Right atrium auricular region (tissue), 2 donors: ENCODE measurements at regions not wholly inside any gene's neighbourhood (a gene's known extent, or its start where the extent isn't known, plus 50 kb on each side); places are given as distances from the start of the nearest gene placed in this dataset.

Experiments used
- DNase-seq: peaks from one replicate; pipeline ENCODE4 v3.0.0-alpha.2; 2019; ENCODE audit warnings: low spot score
- H3K27ac ChIP-seq, 2 donors: fragments of 200-600 bp; sonication (generic); 1 replicate in 1 of 2; 2 replicates in 1 of 2; pipeline ENCODE4 v1.5.1; 2016 to 2019
- H3K27me3 ChIP-seq, 2 donors: fragments of 200-600 bp; sonication (generic); one replicate each; pipeline versions ENCODE4 v1.5.1 to v1.6.0; 2017 to 2019
- H3K36me3 ChIP-seq: fragments of 200-600 bp; sonication (generic); one replicate; pipeline ENCODE4 v1.5.1; 2016
- H3K4me1 ChIP-seq, 2 donors: fragments of 200-600 bp; sonication (generic); one replicate each; pipeline versions ENCODE4 v1.5.1 to v1.6.0; 2017 to 2019
- H3K4me3 ChIP-seq, 2 donors: fragments of 200-600 bp; sonication (generic); 1 replicate in 1 of 2; 2 replicates in 1 of 2; pipeline ENCODE4 v1.5.1; 2017 to 2019; ENCODE audit warnings: mild to moderate bottlenecking in 1 of 2, moderate library complexity in 1 of 2
- H3K9me3 ChIP-seq, 2 donors: fragments of 200-600 bp; sonication (generic); one replicate each; pipeline ENCODE4 v1.5.1; 2019
- TF ChIP-seq, protein P1 (sequence below), 2 donors: fragments of 200-600 bp; sonication (generic); IDR thresholded peaks; one replicate each; pipeline ENCODE4 v1.5.1; 2019; ENCODE audit warnings: antibody characterized with exemption in 2 of 2

DNA sequence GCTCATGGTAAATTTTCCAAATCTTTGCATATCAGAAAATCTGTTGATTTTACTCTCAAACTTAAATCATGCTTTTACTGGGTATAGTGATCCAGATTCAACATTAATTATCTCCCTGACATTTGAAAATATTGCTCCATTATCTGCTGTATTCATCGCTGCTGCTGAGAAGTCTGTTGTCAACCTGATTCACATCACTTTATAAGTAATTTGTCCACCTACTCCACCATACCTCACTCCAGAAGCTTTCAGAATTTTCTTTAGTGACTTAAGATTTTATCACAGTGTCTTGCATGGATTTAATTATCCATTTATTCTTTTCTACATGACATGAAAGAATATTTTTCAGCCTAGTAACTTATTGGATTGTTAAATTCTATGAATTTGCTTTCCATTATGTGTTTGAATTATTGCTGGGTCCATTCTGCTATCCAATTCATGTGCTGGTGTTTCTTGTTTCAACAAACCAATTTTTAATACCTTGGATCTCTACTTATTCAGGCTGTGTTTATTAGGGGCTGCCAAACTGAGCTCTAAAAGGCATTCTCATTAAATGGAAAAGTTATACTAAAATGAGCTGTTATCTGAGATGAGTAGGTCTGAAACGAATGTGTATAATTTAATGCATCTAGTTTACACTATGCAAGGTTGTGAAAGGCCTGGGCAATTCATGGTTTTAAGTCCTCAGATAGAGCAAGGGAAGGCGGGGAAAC, 519.3 kb upstream of the CDH11 start:
- TF ChIP-seq, protein P1, sequence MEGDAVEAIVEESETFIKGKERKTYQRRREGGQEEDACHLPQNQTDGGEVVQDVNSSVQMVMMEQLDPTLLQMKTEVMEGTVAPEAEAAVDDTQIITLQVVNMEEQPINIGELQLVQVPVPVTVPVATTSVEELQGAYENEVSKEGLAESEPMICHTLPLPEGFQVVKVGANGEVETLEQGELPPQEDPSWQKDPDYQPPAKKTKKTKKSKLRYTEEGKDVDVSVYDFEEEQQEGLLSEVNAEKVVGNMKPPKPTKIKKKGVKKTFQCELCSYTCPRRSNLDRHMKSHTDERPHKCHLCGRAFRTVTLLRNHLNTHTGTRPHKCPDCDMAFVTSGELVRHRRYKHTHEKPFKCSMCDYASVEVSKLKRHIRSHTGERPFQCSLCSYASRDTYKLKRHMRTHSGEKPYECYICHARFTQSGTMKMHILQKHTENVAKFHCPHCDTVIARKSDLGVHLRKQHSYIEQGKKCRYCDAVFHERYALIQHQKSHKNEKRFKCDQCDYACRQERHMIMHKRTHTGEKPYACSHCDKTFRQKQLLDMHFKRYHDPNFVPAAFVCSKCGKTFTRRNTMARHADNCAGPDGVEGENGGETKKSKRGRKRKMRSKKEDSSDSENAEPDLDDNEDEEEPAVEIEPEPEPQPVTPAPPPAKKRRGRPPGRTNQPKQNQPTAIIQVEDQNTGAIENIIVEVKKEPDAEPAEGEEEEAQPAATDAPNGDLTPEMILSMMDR (IDR thresholded peaks at IDR 0.05), result no peak
- Histone ChIP-seq H3K27ac (no peak overlapping the region), H3K4me3 (no peak overlapping the region), H3K27me3 (no peaks in the 10 kb centered on the region), H3K36me3 (no peaks in the 10 kb centered on the region), H3K9me3 (no peaks in the 10 kb centered on the region), H3K4me1 (no peaks in the 10 kb centered on the region)
- DNase-seq, result no peak

DNA sequence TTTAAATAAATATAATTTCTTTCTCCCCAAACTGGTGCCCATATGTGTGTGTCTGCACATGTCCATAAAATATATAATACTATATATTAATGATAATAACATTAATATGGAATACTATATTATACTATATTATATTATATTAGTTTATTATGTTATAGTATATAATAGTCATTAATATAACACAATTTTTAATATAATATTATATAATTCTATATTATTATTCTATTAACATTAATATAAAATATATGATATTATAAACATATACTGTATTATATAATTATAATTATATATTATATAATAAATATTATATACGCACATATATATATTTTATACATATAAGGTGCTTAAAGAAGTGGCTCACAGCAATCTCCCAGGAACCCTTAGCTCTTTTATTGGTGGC, 513.0 kb upstream of the CDH11 start:
- H3K27ac ChIP-seq, result no peak overlapping the region

DNA sequence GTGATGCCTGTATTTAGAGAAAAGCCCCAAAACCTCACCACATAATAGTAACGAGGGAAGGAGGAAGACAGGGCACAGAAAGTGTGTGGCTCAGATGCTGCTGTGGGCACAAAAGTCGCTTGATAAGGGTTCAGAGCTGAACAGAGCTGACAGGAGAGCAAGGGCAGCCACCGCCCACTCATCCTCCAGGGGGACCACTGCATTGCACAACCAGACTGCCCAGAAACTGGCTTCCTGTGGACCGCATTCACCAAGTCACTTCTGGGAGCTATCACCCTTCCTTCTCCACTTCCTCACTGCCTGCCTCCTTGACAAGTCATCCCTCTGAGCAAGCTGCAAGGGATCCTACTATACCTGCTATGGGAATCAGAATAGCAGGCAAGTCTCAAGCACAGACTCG, 512.4 kb upstream of the CDH11 start:
- Histone ChIP-seq H3K27ac (no peak overlapping the region), H3K9me3 (no peaks in the 10 kb centered on the region), H3K4me1 (no peaks in the 10 kb centered on the region), H3K4me3 (no peak overlapping the region), H3K36me3 (no peaks in the 10 kb centered on the region), H3K27me3 (no peaks in the 10 kb centered on the region)
- no peak for DNase-seq
- TF ChIP-seq, protein P1 (IDR thresholded peaks at IDR 0.05), result no peak

More for the DNA sequence above, 513.0 kb upstream of the CDH11 start:
- H3K36me3 ChIP-seq, result no peaks in the 10 kb centered on the region
- H3K4me3 ChIP-seq, result no peak overlapping the region
- no peaks in the 10 kb centered on the region for H3K27me3 ChIP-seq
- TF ChIP-seq, protein P1 (IDR thresholded peaks at IDR 0.05), result no peak
- no peak for DNase-seq
- H3K4me1 ChIP-seq, result no peaks in the 10 kb centered on the region
- H3K9me3 ChIP-seq, result no peaks in the 10 kb centered on the region

DNA sequence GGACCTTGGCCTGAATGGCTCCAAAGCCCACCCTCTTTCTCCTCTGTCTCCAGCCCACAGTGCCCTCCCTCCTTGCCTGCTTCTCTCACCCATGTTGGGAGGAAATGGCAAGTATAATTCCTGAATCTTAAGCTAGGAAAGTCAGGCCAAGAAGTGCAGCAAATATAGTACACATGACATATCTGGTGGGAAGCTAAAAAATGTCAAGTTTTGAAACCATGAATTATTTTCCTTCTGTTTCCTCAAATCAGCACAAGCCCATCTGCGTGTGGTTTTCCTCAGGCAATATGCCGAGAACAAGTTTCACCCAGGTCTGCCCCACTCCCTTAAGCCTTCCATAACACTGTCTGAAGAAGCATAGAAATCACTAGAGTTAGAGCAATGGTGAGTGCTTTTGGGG, 502.8 kb upstream of the CDH11 start:
- Histone ChIP-seq H3K4me3 (no peak overlapping the region), H3K36me3 (no peaks in the 10 kb centered on the region), H3K27me3 (no peaks in the 10 kb centered on the region), H3K4me1 (no peaks in the 10 kb centered on the region), H3K9me3 (no peaks in the 10 kb centered on the region), H3K27ac (no peak overlapping the region)
- TF ChIP-seq, protein P1 (IDR thresholded peaks at IDR 0.05), result no peak
- no peak for DNase-seq

DNA sequence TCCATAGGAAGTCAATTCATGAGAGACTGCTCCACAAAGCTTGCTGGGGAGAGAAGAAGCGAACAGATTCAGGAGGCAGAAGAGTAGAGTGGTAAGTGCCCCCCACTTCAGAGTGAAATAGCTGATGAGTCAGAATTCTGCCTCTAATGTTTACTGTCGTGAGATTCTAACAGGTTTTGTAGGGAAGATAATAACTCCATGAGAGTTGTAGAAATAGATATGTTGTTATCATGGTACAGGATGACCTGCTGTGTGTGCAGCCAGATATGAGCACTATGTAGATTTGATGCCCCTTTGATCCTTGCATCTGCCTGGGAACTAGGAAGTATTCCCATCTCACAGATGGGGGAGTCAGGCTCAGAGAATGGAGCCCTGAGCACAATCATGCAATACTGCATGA, 502.4 kb upstream of the CDH11 start:
- no peaks in the 10 kb centered on the region for H3K9me3 ChIP-seq
- DNase-seq, result no peak
- H3K36me3 ChIP-seq, result no peaks in the 10 kb centered on the region
- TF ChIP-seq, protein P1 (IDR thresholded peaks at IDR 0.05), result no peak
- H3K27ac ChIP-seq, result no peak overlapping the region
- H3K4me1 ChIP-seq, result no peaks in the 10 kb centered on the region
- no peaks in the 10 kb centered on the region for H3K27me3 ChIP-seq
- no peak overlapping the region for H3K4me3 ChIP-seq

DNA sequence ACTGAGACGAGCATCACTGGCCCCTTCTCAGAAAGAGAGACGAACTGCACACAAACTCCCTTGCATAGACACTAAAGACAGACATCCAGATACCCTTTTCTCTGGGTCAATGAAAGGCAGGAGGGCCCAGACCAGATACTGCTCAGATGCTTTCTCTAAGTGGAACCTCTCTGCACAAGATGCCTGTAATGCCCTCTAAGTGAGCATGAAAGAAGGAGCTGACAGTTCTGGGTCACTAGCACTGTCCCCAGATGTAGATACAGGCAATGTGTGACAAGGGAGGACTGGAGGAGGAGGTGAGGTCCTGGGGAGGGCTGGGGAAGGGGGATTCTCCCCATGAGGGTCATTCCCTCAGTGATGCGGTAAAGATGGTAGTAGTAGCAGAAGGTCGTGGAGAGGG, 501.0 kb upstream of the CDH11 start:
- no peak overlapping the region for H3K27ac ChIP-seq

More for the DNA sequence above, 501.0 kb upstream of the CDH11 start:
- H3K27me3 ChIP-seq, result no peaks in the 10 kb centered on the region
- no peak overlapping the region for H3K4me3 ChIP-seq
- DNase-seq, result no peak
- TF ChIP-seq, protein P1 (IDR thresholded peaks at IDR 0.05), result no peak
- no peaks in the 10 kb centered on the region for H3K36me3 ChIP-seq
- H3K9me3 ChIP-seq, result no peaks in the 10 kb centered on the region
- no peaks in the 10 kb centered on the region for H3K4me1 ChIP-seq
